H9 (cell line): ENCODE measurements at regions not wholly inside any gene's neighbourhood (a gene's known extent, or its start where the extent isn't known, plus 50 kb on each side); places are given as distances from the start of the nearest gene placed in this dataset.

Source experiments
- DNase-seq: peaks from one replicate; pipeline ENCODE4 v3.0.0-alpha.2; 2017
- H2AFZ ChIP-seq: one replicate; pipeline ENCODE4 v1.6.1; 2013; ENCODE audit warnings: mild to moderate bottlenecking, low read length, control low read depth, moderate library complexity
- H2AK5ac ChIP-seq: 2 replicates; pipeline ENCODE4 v1.6.1; 2013; ENCODE audit warnings: low read length, control low read depth, mixed read lengths; ENCODE audit not compliant: insufficient read length
- H2BK120ac ChIP-seq: one replicate; pipeline ENCODE4 v1.6.1; 2013; ENCODE audit warnings: low read depth, mild to moderate bottlenecking, low read length, control low read depth, inconsistent platforms; ENCODE audit not compliant: poor library complexity, severe bottlenecking
- H2BK12ac ChIP-seq: 2 replicates; pipeline ENCODE4 v1.6.1; 2013; ENCODE audit warnings: low read length, control low read depth, mixed read lengths, low read depth; ENCODE audit not compliant: insufficient read length
- H2BK15ac ChIP-seq: 2 replicates; pipeline ENCODE4 v1.6.1; 2013; ENCODE audit warnings: low read depth, low read length, control low read depth
- H2BK20ac ChIP-seq: one replicate; pipeline ENCODE4 v1.6.1; 2013; ENCODE audit warnings: low read depth, mild to moderate bottlenecking, low read length, control low read depth, inconsistent platforms; ENCODE audit not compliant: poor library complexity, severe bottlenecking
- H2BK5ac ChIP-seq: 2 replicates; pipeline ENCODE4 v1.6.1; 2013; ENCODE audit warnings: low read length, control low read depth, mixed read lengths; ENCODE audit not compliant: insufficient read length
- H3K14ac ChIP-seq: 2 replicates; pipeline ENCODE4 v1.6.1; 2013; ENCODE audit warnings: low read length, control low read depth; ENCODE audit not compliant: insufficient read depth
- H3K18ac ChIP-seq: 2 replicates; pipeline ENCODE4 v1.6.1; 2013; ENCODE audit warnings: low read depth, mild to moderate bottlenecking, mixed read lengths, low read length, control low read depth; ENCODE audit not compliant: insufficient read length
- H3K23ac ChIP-seq: 2 replicates; pipeline ENCODE4 v1.6.1; 2013; ENCODE audit warnings: low read length, control low read depth, mixed read lengths, low read depth; ENCODE audit not compliant: insufficient read length
- H3K23me2 ChIP-seq: 2 replicates; pipeline ENCODE4 v1.6.1; 2013; ENCODE audit warnings: low read depth, mild to moderate bottlenecking, mixed read lengths, low read length, control low read depth; ENCODE audit not compliant: insufficient read length, poor library complexity, severe bottlenecking
- H3K27ac ChIP-seq: 2 replicates; pipeline ENCODE4 v1.5.1; 2013; ENCODE audit warnings: low read length, control low read depth, mixed read lengths, low read depth; ENCODE audit not compliant: insufficient read length
- H3K27me3 ChIP-seq: 2 replicates; pipeline ENCODE4 v1.6.1; 2013; ENCODE audit warnings: low read length, control low read depth, inconsistent platforms; ENCODE audit not compliant: insufficient read depth
- H3K4ac ChIP-seq: 2 replicates; pipeline ENCODE4 v1.6.1; 2013; ENCODE audit warnings: low read depth, mild to moderate bottlenecking, control low read depth, inconsistent platforms, low read length, moderate library complexity
- H3K4me1 ChIP-seq: 2 replicates; pipeline ENCODE4 v1.6.1; 2013; ENCODE audit warnings: low read length, control low read depth, inconsistent platforms; ENCODE audit not compliant: insufficient read depth
- H3K4me2 ChIP-seq: 2 replicates; pipeline ENCODE4 v1.6.1; 2013; ENCODE audit warnings: low read length, control low read depth, mixed read lengths; ENCODE audit not compliant: insufficient read length, insufficient read depth
- H3K56ac ChIP-seq: 2 replicates; pipeline ENCODE4 v1.6.1; 2013; ENCODE audit warnings: low read depth, mild to moderate bottlenecking, mixed read lengths, low read length, control low read depth; ENCODE audit not compliant: insufficient read length
- H3K79me1 ChIP-seq: 2 replicates; pipeline ENCODE4 v1.6.1; 2013; ENCODE audit warnings: low read depth, mild to moderate bottlenecking, moderate library complexity, low read length, control low read depth, inconsistent platforms; ENCODE audit not compliant: insufficient read depth, poor library complexity, severe bottlenecking
- H3K79me2 ChIP-seq: 2 replicates; pipeline ENCODE4 v1.6.1; 2013; ENCODE audit warnings: low read length, control low read depth, inconsistent platforms; ENCODE audit not compliant: insufficient read depth
- H3K9ac ChIP-seq: 2 replicates; pipeline ENCODE4 v1.6.1; 2013; ENCODE audit warnings: low read length, control low read depth, mixed read lengths; ENCODE audit not compliant: insufficient read length; ENCODE audit errors: extremely low read depth
- H3K9me3 ChIP-seq: one replicate; pipeline ENCODE4 v1.6.1; 2013; ENCODE audit warnings: low read depth, low read length, inconsistent platforms; ENCODE audit not compliant: control insufficient read depth
- H3T11ph ChIP-seq: one replicate; pipeline ENCODE4 v1.6.1; 2013; ENCODE audit warnings: mild to moderate bottlenecking, low read length, control low read depth, inconsistent platforms
- H4K20me1 ChIP-seq: one replicate; pipeline ENCODE4 v1.6.1; 2013; ENCODE audit not compliant: control insufficient read depth, insufficient read length, insufficient read depth
- H4K5ac ChIP-seq: 2 replicates; pipeline ENCODE4 v1.6.1; 2013; ENCODE audit warnings: low read depth, mild to moderate bottlenecking, mixed read lengths, low read length, control low read depth; ENCODE audit not compliant: insufficient read length
- H4K8ac ChIP-seq: replicated peaks from 2 replicates; pipeline ENCODE4 v1.6.1; 2013; ENCODE audit warnings: low read length, control low read depth, mixed read lengths, low read depth; ENCODE audit not compliant: insufficient read length
- H4K91ac ChIP-seq: 2 replicates; pipeline ENCODE4 v1.6.1; 2013; ENCODE audit warnings: low read depth, mild to moderate bottlenecking, moderate library complexity, mixed read lengths, low read length, control low read depth; ENCODE audit not compliant: insufficient read length
- H3K27ac Mint-ChIP-seq, 3 experiments: 2 replicates in 2 of 3; 3 replicates in 1 of 3; pipeline ENCODE4 v1.8.0; 2020 to 2021; ENCODE audit warnings: mixed read lengths in 3 of 3, mild to moderate bottlenecking in 1 of 3, moderate library complexity in 1 of 3
- H3K27me3 Mint-ChIP-seq: 2 replicates; pipeline ENCODE4 v1.8.0; 2021; ENCODE audit warnings: low read depth, mild to moderate bottlenecking, moderate library complexity, mixed read lengths
- H3K36me3 Mint-ChIP-seq, 3 experiments: 2 replicates in 2 of 3; 3 replicates in 1 of 3; pipeline ENCODE4 v1.8.0; 2020 to 2021; ENCODE audit warnings: low read depth in 3 of 3, mixed read lengths in 3 of 3; ENCODE audit not compliant: insufficient read depth in 1 of 3
- H3K4me1 Mint-ChIP-seq, 2 experiments: 2 replicates each; pipeline ENCODE4 v1.8.0; 2020; ENCODE audit warnings: mixed read lengths in 2 of 2
- H3K4me3 Mint-ChIP-seq, 2 experiments: 2 replicates in 1 of 2; 3 replicates in 1 of 2; pipeline ENCODE4 v1.8.0; 2020 to 2021; ENCODE audit warnings: mild to moderate bottlenecking in 2 of 2, mixed read lengths in 2 of 2, moderate library complexity in 1 of 2
- H3K9me3 Mint-ChIP-seq, 2 experiments: 2 replicates in 1 of 2; 3 replicates in 1 of 2; pipeline ENCODE4 v1.8.0; 2020; ENCODE audit warnings: mild to moderate bottlenecking in 2 of 2, mixed read lengths in 2 of 2, moderate library complexity in 1 of 2
- WGBS: extraction: QIAGEN DNeasy Blood & Tissue Kit; methylation state at CpG from one replicate; pipeline ENCODE4 v1.1.7; 2013; ENCODE audit warnings: missing lambda C conversion rate, low lambda C conversion rate, mixed read lengths; ENCODE audit not compliant: insufficient read length; ENCODE audit errors: extremely low coverage; 5-methylcytosine and 5-hydroxymethylcytosine counted together
- TF ChIP-seq, protein P1 (sequence below): fragments of 200-600 bp; sonication (generic); conservative IDR thresholded peaks from 3 replicates; pipeline ENCODE4 v1.8.0; 2021; ENCODE audit warnings: antibody characterized with exemption, mild to moderate bottlenecking

DNA sequence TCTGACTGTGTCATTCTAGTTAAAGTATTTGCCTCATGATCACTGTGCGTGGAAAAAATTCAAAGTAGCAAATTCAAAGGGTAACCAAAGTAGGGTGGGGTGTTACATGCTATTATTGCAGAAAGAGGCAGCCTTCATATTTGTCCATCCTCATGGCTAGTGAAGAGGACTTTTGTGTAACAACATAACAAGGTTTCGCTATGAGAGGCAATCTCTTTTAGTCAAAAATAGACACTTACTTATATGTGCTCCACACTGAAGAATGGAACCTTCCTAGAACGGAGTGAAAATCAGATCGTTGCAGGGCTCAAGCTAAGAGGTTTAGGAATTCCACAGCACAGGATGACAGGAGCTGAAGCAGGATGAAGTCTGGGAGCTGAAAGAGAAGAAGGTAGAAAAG lies 345.1 kb upstream of the CBLB start:
- H4K5ac ChIP-seq, result no peak overlapping the region
- no peak overlapping the region for H3K23ac ChIP-seq
- H3K4me3 Mint-ChIP-seq, result no peak overlapping the region
- TF ChIP-seq, protein P1, sequence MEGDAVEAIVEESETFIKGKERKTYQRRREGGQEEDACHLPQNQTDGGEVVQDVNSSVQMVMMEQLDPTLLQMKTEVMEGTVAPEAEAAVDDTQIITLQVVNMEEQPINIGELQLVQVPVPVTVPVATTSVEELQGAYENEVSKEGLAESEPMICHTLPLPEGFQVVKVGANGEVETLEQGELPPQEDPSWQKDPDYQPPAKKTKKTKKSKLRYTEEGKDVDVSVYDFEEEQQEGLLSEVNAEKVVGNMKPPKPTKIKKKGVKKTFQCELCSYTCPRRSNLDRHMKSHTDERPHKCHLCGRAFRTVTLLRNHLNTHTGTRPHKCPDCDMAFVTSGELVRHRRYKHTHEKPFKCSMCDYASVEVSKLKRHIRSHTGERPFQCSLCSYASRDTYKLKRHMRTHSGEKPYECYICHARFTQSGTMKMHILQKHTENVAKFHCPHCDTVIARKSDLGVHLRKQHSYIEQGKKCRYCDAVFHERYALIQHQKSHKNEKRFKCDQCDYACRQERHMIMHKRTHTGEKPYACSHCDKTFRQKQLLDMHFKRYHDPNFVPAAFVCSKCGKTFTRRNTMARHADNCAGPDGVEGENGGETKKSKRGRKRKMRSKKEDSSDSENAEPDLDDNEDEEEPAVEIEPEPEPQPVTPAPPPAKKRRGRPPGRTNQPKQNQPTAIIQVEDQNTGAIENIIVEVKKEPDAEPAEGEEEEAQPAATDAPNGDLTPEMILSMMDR, result no peak
- H2BK20ac ChIP-seq, result no peak overlapping the region
- H4K8ac ChIP-seq, result no peak overlapping the region
- no peak overlapping the region for H3K18ac ChIP-seq
- H3K4me2 ChIP-seq, result no peak overlapping the region
- H3K4me1 Mint-ChIP-seq, result no peaks in the 10 kb centered on the region
- H2BK5ac ChIP-seq, result no peak overlapping the region
- WGBS, result no CpG with 5 or more reads among the region's 4 CpGs
- H2AK5ac ChIP-seq, result no peak overlapping the region
- H3K56ac ChIP-seq, result no peak overlapping the region
- no peak overlapping the region for H2AFZ ChIP-seq
- H3K9ac ChIP-seq, result no peak overlapping the region
- H3K14ac ChIP-seq, result no peak overlapping the region
- peaks cover 0 to 15% (median 1%) of the 10 kb centered on the region in 3 experiments; a peak in 3 of 7 replicates for H3K36me3 Mint-ChIP-seq
- no peaks in the 10 kb centered on the region for H3K79me1 ChIP-seq
- no peak overlapping the region for H2BK15ac ChIP-seq
- H3K27ac ChIP-seq, result no peak overlapping the region
- H4K91ac ChIP-seq, result no peak overlapping the region
- DNase-seq, result no peak
- no peaks in the 10 kb centered on the region for H3K9me3 ChIP-seq
- H3K4me1 ChIP-seq, result no peaks in the 10 kb centered on the region
- H2BK12ac ChIP-seq, result no peak overlapping the region
- no peak overlapping the region for H3T11ph ChIP-seq
- no peaks in the 10 kb centered on the region for H3K27me3 ChIP-seq
- H4K20me1 ChIP-seq, result no peaks in the 10 kb centered on the region
- H3K4ac ChIP-seq, result no peak overlapping the region
- H3K27ac Mint-ChIP-seq, result no peak overlapping the region
- no peak overlapping the region for H2BK120ac ChIP-seq
- no peaks in the 10 kb centered on the region for H3K23me2 ChIP-seq
- H3K79me2 ChIP-seq, result no peaks in the 10 kb centered on the region
- H3K9me3 Mint-ChIP-seq, result peaks cover 2 to 10% of the 10 kb centered on the region in 2 experiments
- H3K27me3 Mint-ChIP-seq, result no peaks in the 10 kb centered on the region
